HEK293 (cell line): ENCODE measurements at regions not wholly inside any gene's neighbourhood (a gene's known extent, or its start where the extent isn't known, plus 50 kb on each side); places are given as distances from the start of the nearest gene placed in this dataset.

Source experiments
- ATF2 ChIP-seq: fragments of 450-650 bp; formaldehyde crosslinking; IDR thresholded peaks from 2 replicates; pipeline ENCODE4 v1.5.1; 2016; ENCODE audit warnings: missing biosample characterization, missing genetic modification characterization, low read depth
- CTCF ChIP-seq: fragments of 450-650 bp; formaldehyde crosslinking; IDR thresholded peaks from 2 replicates; pipeline ENCODE4 v1.5.1; 2016; ENCODE audit warnings: missing biosample characterization, missing genetic modification characterization
- KLF10 ChIP-seq: fragments of 450-650 bp; IDR thresholded peaks from 2 replicates; pipeline ENCODE4 v1.5.1; 2018; ENCODE audit warnings: missing biosample characterization, mild to moderate bottlenecking, missing genetic modification characterization
- KLF9 ChIP-seq: fragments of 450-650 bp; formaldehyde crosslinking; IDR thresholded peaks from 2 replicates; pipeline ENCODE4 v1.5.1; 2016; ENCODE audit warnings: missing biosample characterization, missing genetic modification characterization, low read depth
- ZBTB20 ChIP-seq: fragments of 450-650 bp; formaldehyde crosslinking; IDR thresholded peaks from 2 replicates; pipeline ENCODE4 v1.5.1; 2016; ENCODE audit warnings: missing biosample characterization, missing genetic modification characterization
- ZFP3 ChIP-seq: fragments of 450-650 bp; formaldehyde crosslinking; IDR thresholded peaks from 2 replicates; pipeline ENCODE4 v1.5.1; 2016; ENCODE audit warnings: low read depth, missing biosample characterization, missing genetic modification characterization
- ZNF138 ChIP-seq: fragments of 450-650 bp; formaldehyde crosslinking; IDR thresholded peaks from 2 replicates; pipeline ENCODE4 v1.5.1; 2016; ENCODE audit warnings: missing biosample characterization, missing genetic modification characterization, borderline replicate concordance
- ZNF18 ChIP-seq: fragments of 450-650 bp; formaldehyde crosslinking; IDR thresholded peaks from 2 replicates; pipeline ENCODE4 v1.5.1; 2016; ENCODE audit warnings: missing biosample characterization, missing genetic modification characterization
- ZNF266 ChIP-seq: fragments of 450-650 bp; formaldehyde crosslinking; IDR thresholded peaks from 2 replicates; pipeline ENCODE4 v1.5.1; 2016; ENCODE audit warnings: missing biosample characterization, missing genetic modification characterization, low read depth
- ZNF473 ChIP-seq: fragments of 450-650 bp; formaldehyde crosslinking; IDR thresholded peaks from 2 replicates; pipeline ENCODE4 v1.5.1; 2017; ENCODE audit warnings: missing biosample characterization, missing genetic modification characterization
- ZNF530 ChIP-seq: fragments of 450-650 bp; formaldehyde crosslinking; IDR thresholded peaks from 2 replicates; pipeline ENCODE4 v1.5.1; 2016; ENCODE audit warnings: low read depth, missing biosample characterization, missing genetic modification characterization
- ZNF549 ChIP-seq: fragments of 450-650 bp; IDR thresholded peaks from 2 replicates; pipeline ENCODE4 v1.5.1; 2018; ENCODE audit warnings: missing biosample characterization, missing genetic modification characterization, mild to moderate bottlenecking, inconsistent platforms, moderate library complexity
- ZNF585B ChIP-seq: fragments of 450-650 bp; formaldehyde crosslinking; IDR thresholded peaks from 2 replicates; pipeline ENCODE4 v1.5.1; 2016; ENCODE audit warnings: missing biosample characterization, missing genetic modification characterization

GRCh38 chr17:79243996-79244395 lies 169.4 kb downstream of the ENGASE start:
- TF ChIP-seq ZFP3 (tag by site-specific recombination) = no peak
- TF ChIP-seq ZNF549 (tag by site-specific recombination) = no peak
- TF ChIP-seq CTCF (tag by site-specific recombination) = no peak
- TF ChIP-seq ZNF473 = no peak
- no peak for TF ChIP-seq ZNF530
- no peak for TF ChIP-seq ATF2 (tag by site-specific recombination)
- TF ChIP-seq ZNF138 (tag by site-specific recombination) = no peak
- no peak for TF ChIP-seq ZNF266 (tag by site-specific recombination)
- no peak for TF ChIP-seq ZNF585B
- TF ChIP-seq ZNF18 = no peak
- TF ChIP-seq KLF10 = no peak
- no peak for TF ChIP-seq ZBTB20 (tag by site-specific recombination)
- no peak for TF ChIP-seq KLF9 (tag by site-specific recombination)
